K562 (cell line): ENCODE measurements at regions not wholly inside any gene's neighbourhood (a gene's known extent, or its start where the extent isn't known, plus 50 kb on each side); places are given as distances from the start of the nearest gene placed in this dataset.

Experiments
- CTCF ChIP-seq, 3 experiments: IDR thresholded peaks in 2 of 3; conservative IDR thresholded peaks in 1 of 3; 2 replicates each; pipeline ENCODE4 v1.5.1; 2011 to 2012; ENCODE audit warnings: low read length in 3 of 3, mild to moderate bottlenecking in 3 of 3, control low read depth in 2 of 3, improper control_type of control experiment in 1 of 3, inconsistent platforms in 1 of 3, low read depth in 1 of 3, mixed read lengths in 1 of 3, moderate library complexity in 1 of 3; ENCODE audit not compliant: insufficient read depth in 2 of 3
- MED1 ChIP-seq: sonication (generic); formaldehyde crosslinking; IDR thresholded peaks from 2 replicates; pipeline ENCODE4 v1.8.1; 2023; ENCODE audit warnings: missing genetic modification reagents, borderline replicate concordance
- POLR2AphosphoS5 ChIP-seq: IDR thresholded peaks from 2 replicates; pipeline ENCODE4 v1.6.1; 2011; ENCODE audit warnings: mild to moderate bottlenecking, low read depth, low read length, moderate library complexity; ENCODE audit not compliant: control insufficient read depth, insufficient read depth
- SETDB1 ChIP-seq: IDR thresholded peaks from one replicate; pipeline ENCODE4 v1.6.1; 2012; ENCODE audit warnings: low read length, control low read depth, inconsistent platforms
- TCF7 ChIP-seq: sonication (generic); IDR thresholded peaks from 2 replicates; pipeline ENCODE4 v1.6.1; 2016; ENCODE audit warnings: antibody characterized with exemption, borderline replicate concordance
- ZBTB26 ChIP-seq: fragments of 450-650 bp; formaldehyde crosslinking; IDR thresholded peaks from 2 replicates; pipeline ENCODE4 v1.4.0; 2022; ENCODE audit warnings: missing genetic modification characterization
- ZNF436 ChIP-seq: fragments of 250-450, 450-650 bp; sonication (Bioruptor Pico); formaldehyde crosslinking; IDR thresholded peaks from 2 replicates; pipeline ENCODE4 v1.7.0; 2020; ENCODE audit warnings: mild to moderate bottlenecking
- ZNF766 ChIP-seq: fragments of 200-800 bp; sonication (Bioruptor generic); conservative IDR thresholded peaks from 2 replicates; pipeline ENCODE4 v1.6.1; 2016; ENCODE audit warnings: missing genetic modification characterization, missing compliant biosample characterization

GRCh38 chr18:39600894-39601293, 2035.3 kb upstream of the CELF4 start:
- TF ChIP-seq CTCF (IDR thresholded peaks at IDR 0.05 in 2 of 3, conservative IDR thresholded peaks at IDR 0.05 in 1 of 3; ENCODE audit: insufficient read depth in 2 of 3, low read depth in 1 of 3, low read length in 3 of 3) (no peak), ZNF436 (CRISPR knock-in tag) (no peak), ZBTB26 (CRISPR knock-in tag) (no peak), SETDB1 (no peak), ZNF766 (no peak), MED1 (CRISPR knock-in tag) (no peak), TCF7 (no peak), POLR2AphosphoS5 (no peak)
